Tibial nerve (tissue), 4 donors: ENCODE measurements at regions not wholly inside any gene's neighbourhood (a gene's known extent, or its start where the extent isn't known, plus 50 kb on each side); places are given as distances from the start of the nearest gene placed in this dataset.

Experiments
- DNase-seq, 2 donors: peaks; one replicate each; pipeline ENCODE4 v3.0.0-alpha.2; 2019; ENCODE audit warnings: low spot score in 2 of 2
- H3K27ac ChIP-seq, 4 donors: fragments of 200-600 bp; sonication (generic) in 3 of 4; one replicate each; pipeline ENCODE4 v1.5.1; 2017 to 2019; ENCODE audit warnings: mild to moderate bottlenecking in 1 of 4
- H3K27me3 ChIP-seq, 2 donors: fragments of 200-600 bp; sonication (generic) in 1 of 2; one replicate each; pipeline versions ENCODE4 v1.5.1 to v1.6.0; 2017 to 2019
- H3K36me3 ChIP-seq, 3 donors: fragments of 200-600 bp; sonication (generic); one replicate each; pipeline ENCODE4 v1.5.1; 2018 to 2019
- H3K4me1 ChIP-seq, 4 donors: fragments of 200-600 bp; sonication (generic) in 3 of 4; one replicate each; pipeline ENCODE4 v1.5.1; 2017 to 2019
- H3K4me3 ChIP-seq, 4 donors: fragments of 200-600 bp; sonication (generic) in 3 of 4; one replicate each; pipeline ENCODE4 v1.5.1; 2017 to 2019; ENCODE audit warnings: mild to moderate bottlenecking in 1 of 4, moderate library complexity in 1 of 4
- H3K9me3 ChIP-seq, 4 donors: fragments of 200-600 bp; sonication (generic) in 3 of 4; one replicate each; pipeline ENCODE4 v1.5.1; 2017 to 2019
- EP300 ChIP-seq, 2 donors: sonication (generic); formaldehyde crosslinking; IDR thresholded peaks; one replicate each; pipeline ENCODE4 v1.6.1; 2017; ENCODE audit warnings: antibody characterized with exemption in 2 of 2, mild to moderate bottlenecking in 1 of 2
- POLR2A ChIP-seq, 2 donors: fragments of 450-650 bp; IDR thresholded peaks; one replicate each; pipeline ENCODE4 v1.6.1; 2017; ENCODE audit warnings: antibody characterized with exemption in 2 of 2, mild to moderate bottlenecking in 2 of 2, moderate library complexity in 2 of 2
- WGBS, 2 donors: methylation state at CpG; one replicate each; pipeline ENCODE4 v1.1.5; 2018; 5-methylcytosine and 5-hydroxymethylcytosine counted together
- TF ChIP-seq, protein P1 (sequence below), 5 experiments: fragments of 200-600 bp in 3 of 5; fragments of 450-650 bp in 2 of 5; sonication (generic) in 3 of 5; IDR thresholded peaks; one replicate each; pipeline ENCODE4 v1.5.1; 2016 to 2019; ENCODE audit warnings: antibody characterized with exemption in 5 of 5, mild to moderate bottlenecking in 3 of 5, moderate library complexity in 2 of 5

DNA sequence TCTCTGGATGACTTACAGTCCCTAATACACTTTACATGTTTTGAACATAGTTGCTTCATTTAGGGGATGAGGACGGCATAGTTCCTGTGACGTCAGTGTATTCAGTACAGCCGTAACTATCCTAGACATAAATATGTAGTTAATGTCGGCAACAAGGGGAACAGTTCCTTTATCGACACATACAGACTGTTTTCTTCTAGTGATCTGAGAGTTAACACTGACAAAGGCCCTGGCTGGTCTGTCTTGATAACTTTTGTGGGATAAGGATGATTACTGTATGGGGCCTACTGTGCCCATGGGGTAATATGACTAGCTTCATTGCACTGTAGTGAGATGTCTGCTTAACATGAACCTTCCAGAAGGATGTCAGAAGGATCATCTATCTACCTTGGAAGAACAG, 131.2 kb downstream of the ZNF518B start:
- Histone ChIP-seq H3K36me3 (no peaks in the 10 kb centered on the region), H3K9me3 (no peaks in the 10 kb centered on the region), H3K4me3 (no peak overlapping the region), H3K27me3 (no peaks in the 10 kb centered on the region), H3K4me1 (no peaks in the 10 kb centered on the region), H3K27ac (no peak overlapping the region)
- DNase-seq, result no peak
- WGBS, 2 donors, result 91 to 92% methylated on average over 5 of the region's 5 CpGs
- TF ChIP-seq EP300 (IDR thresholded peaks at IDR 0.05) (no peak), POLR2A (IDR thresholded peaks at IDR 0.05) (no peak)
- TF ChIP-seq, protein P1, sequence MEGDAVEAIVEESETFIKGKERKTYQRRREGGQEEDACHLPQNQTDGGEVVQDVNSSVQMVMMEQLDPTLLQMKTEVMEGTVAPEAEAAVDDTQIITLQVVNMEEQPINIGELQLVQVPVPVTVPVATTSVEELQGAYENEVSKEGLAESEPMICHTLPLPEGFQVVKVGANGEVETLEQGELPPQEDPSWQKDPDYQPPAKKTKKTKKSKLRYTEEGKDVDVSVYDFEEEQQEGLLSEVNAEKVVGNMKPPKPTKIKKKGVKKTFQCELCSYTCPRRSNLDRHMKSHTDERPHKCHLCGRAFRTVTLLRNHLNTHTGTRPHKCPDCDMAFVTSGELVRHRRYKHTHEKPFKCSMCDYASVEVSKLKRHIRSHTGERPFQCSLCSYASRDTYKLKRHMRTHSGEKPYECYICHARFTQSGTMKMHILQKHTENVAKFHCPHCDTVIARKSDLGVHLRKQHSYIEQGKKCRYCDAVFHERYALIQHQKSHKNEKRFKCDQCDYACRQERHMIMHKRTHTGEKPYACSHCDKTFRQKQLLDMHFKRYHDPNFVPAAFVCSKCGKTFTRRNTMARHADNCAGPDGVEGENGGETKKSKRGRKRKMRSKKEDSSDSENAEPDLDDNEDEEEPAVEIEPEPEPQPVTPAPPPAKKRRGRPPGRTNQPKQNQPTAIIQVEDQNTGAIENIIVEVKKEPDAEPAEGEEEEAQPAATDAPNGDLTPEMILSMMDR (IDR thresholded peaks at IDR 0.05), result no peak

DNA sequence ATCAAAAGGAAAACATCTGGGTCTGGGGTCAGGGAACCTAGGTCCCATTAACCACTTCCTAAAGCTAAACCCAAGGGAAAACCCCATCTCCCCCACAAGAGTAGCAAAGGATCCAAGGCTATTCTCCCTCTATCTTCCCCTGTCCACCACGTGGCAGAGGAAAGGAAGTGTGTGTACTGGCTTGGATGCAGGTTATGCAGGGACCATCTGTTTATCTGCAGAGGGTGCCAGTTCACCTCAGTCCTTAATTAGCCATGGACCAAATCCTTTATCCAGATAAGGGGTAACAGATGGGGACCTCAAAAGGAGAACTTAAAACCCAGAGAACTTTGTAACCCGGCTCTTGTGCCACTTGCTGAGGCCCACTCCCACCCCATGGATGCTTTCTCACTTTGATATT, 135.3 kb downstream of the ZNF518B start:
- no peak overlapping the region for H3K27ac ChIP-seq
- H3K4me1 ChIP-seq, result no peaks in the 10 kb centered on the region
- 52 to 60% methylated on average over 2 of the region's 2 CpGs for WGBS, 2 donors
- no peaks in the 10 kb centered on the region for H3K27me3 ChIP-seq
- no peaks in the 10 kb centered on the region for H3K36me3 ChIP-seq
- no peaks in the 10 kb centered on the region for H3K9me3 ChIP-seq
- H3K4me3 ChIP-seq, result no peak overlapping the region
- no peak for DNase-seq
- no peak for TF ChIP-seq EP300 (IDR thresholded peaks at IDR 0.05)

DNA sequence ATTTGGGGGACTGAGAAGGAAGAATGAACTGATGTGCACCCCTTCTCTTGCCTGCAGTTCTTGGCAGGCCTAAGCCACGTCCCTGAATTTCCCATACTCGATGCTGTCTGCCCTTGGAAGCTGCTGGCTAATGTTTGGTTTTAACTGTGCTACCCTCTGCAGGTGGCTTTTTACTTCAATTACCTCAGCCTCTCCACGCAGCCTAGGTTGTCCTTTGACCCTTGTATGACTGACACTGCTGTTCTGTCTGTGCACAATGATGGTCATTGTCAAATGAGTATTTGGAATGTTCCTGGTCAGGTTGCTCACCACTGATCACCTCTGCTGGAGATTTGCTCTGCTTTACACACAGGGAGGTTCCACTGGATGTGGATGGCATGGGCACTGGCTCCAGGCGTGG, 137.1 kb downstream of the ZNF518B start:
- Histone ChIP-seq H3K4me1 (no peaks in the 10 kb centered on the region), H3K36me3 (no peaks in the 10 kb centered on the region), H3K9me3 (no peaks in the 10 kb centered on the region), H3K27me3 (no peaks in the 10 kb centered on the region), H3K4me3 (no peak overlapping the region), H3K27ac (no peak overlapping the region)
- TF ChIP-seq, protein P1 (IDR thresholded peaks at IDR 0.05), result no peak
- no peak for TF ChIP-seq EP300 (IDR thresholded peaks at IDR 0.05)
- no peak for TF ChIP-seq POLR2A (IDR thresholded peaks at IDR 0.05)
- WGBS, 2 donors, result 61 to 77% methylated on average over 4 of the region's 4 CpGs
- DNase-seq, result no peak

DNA sequence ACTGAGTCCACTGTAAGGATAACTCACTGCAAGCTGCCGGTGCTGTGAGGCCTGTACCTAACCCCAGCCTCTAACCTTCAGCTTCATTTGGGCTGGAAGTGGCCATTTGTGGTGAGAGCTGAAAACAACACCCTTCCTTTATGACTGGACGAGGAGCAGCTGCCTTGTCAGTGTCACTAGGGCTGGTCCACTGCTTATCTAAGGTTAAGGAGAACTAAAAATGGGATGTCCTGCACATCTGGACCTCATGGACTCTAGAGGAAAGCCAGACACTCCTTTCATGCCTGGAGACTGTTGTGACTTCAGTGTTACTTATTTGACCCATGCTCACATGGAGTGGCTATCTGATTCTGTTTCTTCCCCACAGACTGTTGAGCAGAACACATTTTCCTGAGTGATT, 139.9 kb downstream of the ZNF518B start:
- Histone ChIP-seq H3K4me1 (no peaks in the 10 kb centered on the region), H3K36me3 (no peaks in the 10 kb centered on the region), H3K27ac (no peak overlapping the region), H3K9me3 (no peaks in the 10 kb centered on the region), H3K4me3 (no peak overlapping the region), H3K27me3 (no peaks in the 10 kb centered on the region)
- no peak for DNase-seq
- no peak for TF ChIP-seq EP300 (IDR thresholded peaks at IDR 0.05)
- no peak for TF ChIP-seq POLR2A (IDR thresholded peaks at IDR 0.05)
- TF ChIP-seq, protein P1 (IDR thresholded peaks at IDR 0.05), result no peak
- WGBS, 2 donors, result 62 to 74% methylated on average over 2 of the region's 2 CpGs

DNA sequence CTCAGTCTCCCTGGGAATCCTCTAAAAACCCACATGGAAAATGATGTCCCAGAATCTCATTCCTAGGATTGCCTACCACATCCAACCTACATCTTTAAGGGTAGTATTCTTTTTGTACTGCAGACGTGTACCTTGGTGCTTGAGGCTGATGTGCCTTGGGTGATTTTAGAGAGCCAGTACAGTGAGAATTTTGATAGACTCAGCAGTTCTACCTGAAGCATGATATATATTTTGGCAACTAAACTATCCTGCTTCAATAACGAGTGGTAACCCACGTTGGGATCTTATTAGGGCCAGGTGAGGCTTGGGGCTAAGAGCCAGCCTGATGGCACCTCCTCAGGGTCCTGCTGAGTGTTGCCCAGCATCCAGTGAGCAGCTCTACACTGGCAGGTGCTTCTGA, 140.4 kb downstream of the ZNF518B start:
- Histone ChIP-seq H3K36me3 (no peaks in the 10 kb centered on the region), H3K4me3 (no peak overlapping the region), H3K4me1 (no peaks in the 10 kb centered on the region), H3K27me3 (no peaks in the 10 kb centered on the region), H3K9me3 (no peaks in the 10 kb centered on the region), H3K27ac (no peak overlapping the region)
- DNase-seq, result no peak
- no peak for TF ChIP-seq POLR2A (IDR thresholded peaks at IDR 0.05)
- TF ChIP-seq, protein P1 (IDR thresholded peaks at IDR 0.05), result no peak
- TF ChIP-seq EP300 (IDR thresholded peaks at IDR 0.05), result no peak
- 86 to 94% methylated on average over 3 of the region's 3 CpGs for WGBS, 2 donors

DNA sequence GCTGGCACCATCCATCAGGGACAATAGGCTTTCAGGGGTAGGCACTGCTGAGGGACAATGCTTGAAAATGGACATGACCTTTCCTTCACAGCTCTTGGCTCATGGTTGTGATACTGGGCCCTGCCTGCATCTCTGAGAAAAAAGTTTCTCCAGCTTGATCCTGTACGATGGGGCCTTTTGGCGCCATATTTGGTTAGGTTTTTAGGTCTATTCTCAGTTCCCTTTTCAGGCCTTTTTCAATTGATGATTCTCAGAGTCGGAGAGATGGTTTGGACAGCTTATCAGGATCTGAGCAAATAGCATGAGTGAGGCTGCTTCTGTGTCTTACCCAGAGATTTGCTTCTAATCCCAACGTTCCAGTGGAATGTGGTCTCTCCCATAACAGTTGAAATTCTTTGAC, 141.6 kb downstream of the ZNF518B start:
- Histone ChIP-seq H3K4me3 (no peak overlapping the region), H3K9me3 (no peaks in the 10 kb centered on the region), H3K27me3 (no peaks in the 10 kb centered on the region), H3K27ac (no peak overlapping the region), H3K4me1 (no peaks in the 10 kb centered on the region), H3K36me3 (no peaks in the 10 kb centered on the region)
- 79 to 84% methylated on average over 4 of the region's 4 CpGs for WGBS, 2 donors
- DNase-seq, result no peak
- TF ChIP-seq, protein P1 (IDR thresholded peaks at IDR 0.05), result no peak
- TF ChIP-seq POLR2A (IDR thresholded peaks at IDR 0.05) (no peak), EP300 (IDR thresholded peaks at IDR 0.05) (no peak)
